ENCODE measurements at regions not wholly inside any gene's neighbourhood (a gene's known extent, or its start where the extent isn't known, plus 50 kb on each side); places are given as distances from the start of the nearest gene placed in this dataset.

- peaks cover 10% of the 10 kb centered on the region for H3K4me1 Mint-ChIP-seq (ENCODE audit: low read depth)
- no peaks in the 10 kb centered on the region for H3K36me3 Mint-ChIP-seq (ENCODE audit: insufficient read depth)
- H3K27ac Mint-ChIP-seq: no peak overlapping the region
- no peaks in the 10 kb centered on the region for H3K27me3 Mint-ChIP-seq
- no peak for TF ChIP-seq CTCF (IDR thresholded peaks at IDR 0.05; ENCODE audit: unreplicated experiment)
- DNase-seq (ENCODE audit: low spot score, unreplicated experiment): no peak
- H3K4me3 Mint-ChIP-seq (ENCODE audit: low read depth): no peak overlapping the region
- no peaks in the 10 kb centered on the region for H3K9me3 Mint-ChIP-seq (ENCODE audit: low read depth)
Observed at GRCh38 chr3:161863775-161864174, 367.2 kb downstream of the OTOL1 start.

GRCh38 chr3:161866176-161866575 is 369.6 kb downstream of the OTOL1 start:
- no peaks in the 10 kb centered on the region for H3K9me3 Mint-ChIP-seq (ENCODE audit: low read depth)
- no peak for TF ChIP-seq CTCF (IDR thresholded peaks at IDR 0.05; ENCODE audit: unreplicated experiment)

DNA sequence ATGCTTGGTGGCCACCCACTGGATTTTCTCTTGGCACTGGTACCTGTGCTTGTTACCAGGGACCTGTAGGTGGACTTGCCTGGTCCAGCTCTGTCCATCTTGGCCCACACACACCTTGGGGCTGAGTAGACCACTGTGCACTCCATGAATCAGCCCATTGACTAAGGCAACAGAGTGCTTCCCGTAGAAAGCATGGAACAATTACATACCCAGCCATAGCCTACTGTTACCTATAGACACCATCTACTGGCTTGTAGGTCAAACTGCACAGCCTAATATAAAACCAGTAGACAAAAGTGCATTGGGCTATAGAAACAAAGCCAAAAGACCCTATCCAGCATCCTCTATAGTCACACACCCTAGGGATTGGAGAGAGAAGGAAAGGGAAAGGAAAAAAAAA is 378.9 kb downstream of the OTOL1 start:
- no peak for TF ChIP-seq CTCF (IDR thresholded peaks at IDR 0.05; ENCODE audit: unreplicated experiment)
- H3K9me3 Mint-ChIP-seq (ENCODE audit: low read depth): peaks cover 18% of the 10 kb centered on the region
- no peak overlapping the region for H3K27ac Mint-ChIP-seq
- no peaks in the 10 kb centered on the region for H3K36me3 Mint-ChIP-seq (ENCODE audit: insufficient read depth)
- no peak overlapping the region for H3K4me3 Mint-ChIP-seq (ENCODE audit: low read depth)
- peaks cover 4% of the 10 kb centered on the region for H3K4me1 Mint-ChIP-seq (ENCODE audit: low read depth)
- no peak for DNase-seq (ENCODE audit: low spot score, unreplicated experiment)
- no peaks in the 10 kb centered on the region for H3K27me3 Mint-ChIP-seq

More at GRCh38 chr3:161866176-161866575, 369.6 kb downstream of the OTOL1 start:
- Mint-ChIP-seq H3K27me3 (no peaks in the 10 kb centered on the region), H3K36me3 (ENCODE audit: insufficient read depth) (no peaks in the 10 kb centered on the region), H3K4me3 (ENCODE audit: low read depth) (no peak overlapping the region), H3K27ac (no peak overlapping the region), H3K4me1 (ENCODE audit: low read depth) (peaks cover 7% of the 10 kb centered on the region)
- DNase-seq (ENCODE audit: low spot score, unreplicated experiment): no peak

DNA sequence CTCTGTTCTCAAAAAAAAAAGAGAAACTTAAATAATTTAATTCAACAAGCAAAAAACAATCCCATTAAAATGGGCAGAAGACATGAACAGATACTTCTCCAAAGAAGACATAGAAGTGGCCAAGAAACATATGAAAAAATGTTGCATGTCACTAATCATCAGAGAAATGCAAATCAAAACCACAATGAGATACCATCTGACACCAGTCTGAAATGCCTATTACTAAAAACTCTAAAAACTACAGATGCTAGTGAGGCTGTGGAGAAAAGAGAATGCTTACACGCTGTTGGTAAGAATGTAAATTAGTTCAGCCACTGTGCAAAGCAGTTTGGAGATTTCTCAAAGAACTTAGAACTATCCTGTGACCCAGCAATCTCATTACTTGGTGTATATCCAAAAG is 382.9 kb downstream of the OTOL1 start:
- no peak for TF ChIP-seq CTCF (IDR thresholded peaks at IDR 0.05; ENCODE audit: unreplicated experiment)
- DNase-seq (ENCODE audit: low spot score, unreplicated experiment): no peak
- no peaks in the 10 kb centered on the region for H3K4me1 Mint-ChIP-seq (ENCODE audit: low read depth)
- H3K27me3 Mint-ChIP-seq: no peaks in the 10 kb centered on the region
- H3K9me3 Mint-ChIP-seq (ENCODE audit: low read depth): peaks cover 28% of the 10 kb centered on the region
- H3K27ac Mint-ChIP-seq: no peak overlapping the region
- no peak overlapping the region for H3K4me3 Mint-ChIP-seq (ENCODE audit: low read depth)
- H3K36me3 Mint-ChIP-seq (ENCODE audit: insufficient read depth): peaks cover 3% of the 10 kb centered on the region

DNA sequence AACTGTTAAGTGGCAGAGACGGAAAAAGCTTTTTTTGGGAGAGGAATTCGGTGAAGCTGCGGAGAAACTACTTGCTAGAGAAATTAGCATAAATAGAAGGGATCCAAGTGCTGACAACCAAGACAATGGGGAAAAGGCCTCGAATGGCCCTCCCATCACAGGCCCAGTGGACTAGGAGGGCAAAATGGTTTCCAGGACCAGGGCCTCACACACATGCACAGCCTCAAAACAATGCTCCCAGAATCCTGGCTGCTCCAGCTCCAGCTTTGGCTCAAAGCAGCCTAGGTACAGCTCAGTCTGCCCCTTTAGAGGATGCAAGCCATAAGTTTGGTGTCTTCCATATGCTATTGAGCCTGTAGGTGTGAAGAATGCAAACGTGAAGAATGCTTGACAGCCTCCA is 388.2 kb downstream of the OTOL1 start:
- H3K27me3 Mint-ChIP-seq: no peaks in the 10 kb centered on the region
- peaks cover 4% of the 10 kb centered on the region for H3K36me3 Mint-ChIP-seq (ENCODE audit: insufficient read depth)
- H3K27ac Mint-ChIP-seq: no peak overlapping the region
- H3K4me3 Mint-ChIP-seq (ENCODE audit: low read depth): no peak overlapping the region
- TF ChIP-seq CTCF (IDR thresholded peaks at IDR 0.05; ENCODE audit: unreplicated experiment): no peak
- no peak for DNase-seq (ENCODE audit: low spot score, unreplicated experiment)
- peaks cover 20% of the 10 kb centered on the region for H3K9me3 Mint-ChIP-seq (ENCODE audit: low read depth)
- H3K4me1 Mint-ChIP-seq (ENCODE audit: low read depth): no peaks in the 10 kb centered on the region

All from progenitor cell of endocrine pancreas (in vitro differentiated cells).